ENCODE measurements at regions not wholly inside any gene's neighbourhood (a gene's known extent, or its start where the extent isn't known, plus 50 kb on each side); places are given as distances from the start of the nearest gene placed in this dataset.

DNA sequence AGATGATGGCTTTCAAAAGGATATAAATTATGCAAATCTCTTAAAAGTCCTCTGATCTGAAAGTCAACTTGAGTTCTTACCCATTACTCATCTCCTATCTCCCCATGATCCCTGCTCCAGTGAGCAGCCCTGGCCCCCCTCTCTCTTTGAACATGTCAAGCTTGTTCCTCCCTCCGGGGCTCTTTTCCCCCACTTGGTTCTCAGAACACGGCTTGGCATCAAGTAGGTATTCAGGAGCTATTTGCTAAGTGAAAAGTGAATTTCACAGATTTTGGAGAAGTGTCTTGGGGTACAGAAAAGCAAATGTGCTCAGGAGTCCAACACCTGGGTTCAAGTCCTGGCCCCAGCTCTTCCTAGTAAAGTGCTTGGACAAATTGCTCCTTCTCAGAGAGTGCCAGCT, 98.3 kb upstream of the CTBP2 start:
- TF ChIP-seq, protein P1, sequence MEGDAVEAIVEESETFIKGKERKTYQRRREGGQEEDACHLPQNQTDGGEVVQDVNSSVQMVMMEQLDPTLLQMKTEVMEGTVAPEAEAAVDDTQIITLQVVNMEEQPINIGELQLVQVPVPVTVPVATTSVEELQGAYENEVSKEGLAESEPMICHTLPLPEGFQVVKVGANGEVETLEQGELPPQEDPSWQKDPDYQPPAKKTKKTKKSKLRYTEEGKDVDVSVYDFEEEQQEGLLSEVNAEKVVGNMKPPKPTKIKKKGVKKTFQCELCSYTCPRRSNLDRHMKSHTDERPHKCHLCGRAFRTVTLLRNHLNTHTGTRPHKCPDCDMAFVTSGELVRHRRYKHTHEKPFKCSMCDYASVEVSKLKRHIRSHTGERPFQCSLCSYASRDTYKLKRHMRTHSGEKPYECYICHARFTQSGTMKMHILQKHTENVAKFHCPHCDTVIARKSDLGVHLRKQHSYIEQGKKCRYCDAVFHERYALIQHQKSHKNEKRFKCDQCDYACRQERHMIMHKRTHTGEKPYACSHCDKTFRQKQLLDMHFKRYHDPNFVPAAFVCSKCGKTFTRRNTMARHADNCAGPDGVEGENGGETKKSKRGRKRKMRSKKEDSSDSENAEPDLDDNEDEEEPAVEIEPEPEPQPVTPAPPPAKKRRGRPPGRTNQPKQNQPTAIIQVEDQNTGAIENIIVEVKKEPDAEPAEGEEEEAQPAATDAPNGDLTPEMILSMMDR (IDR thresholded peaks at IDR 0.05), result no peak
- TF ChIP-seq EZH2 (IDR thresholded peaks at IDR 0.05), result no peak

Data from neural progenitor cell (in vitro differentiated cells).